ENCODE measurements at regions not wholly inside any gene's neighbourhood (a gene's known extent, or its start where the extent isn't known, plus 50 kb on each side); places are given as distances from the start of the nearest gene placed in this dataset.

- WGBS, 2 donors = 91 to 93% methylated on average over 7 of the region's 7 CpGs
- no peaks in the 10 kb centered on the region for H3K27me3 ChIP-seq
- DNase-seq = no peak
- H3K27ac ChIP-seq = no peak overlapping the region
- no peak overlapping the region for H3K4me3 ChIP-seq
- H3K36me3 ChIP-seq = no peaks in the 10 kb centered on the region
- H3K4me1 ChIP-seq = peaks cover 0 to 37% (median 30%) of the 10 kb centered on the region in 4 donors
- no peaks in the 10 kb centered on the region for H3K9me3 ChIP-seq
- intact Hi-C loops (cut with DNase I) = no loop called here
- TF ChIP-seq EP300 (IDR thresholded peaks at IDR 0.05) (no peak), POLR2AphosphoS5 (IDR thresholded peaks at IDR 0.05) (no peak), CTCF (IDR thresholded peaks at IDR 0.05) (no peak), POLR2A (IDR thresholded peaks at IDR 0.05) (no peak)
These were observed 64.3 kb upstream of the GGTA1 start for GRCh38 chr9:121563881-121564460.

- TF ChIP-seq CTCF (IDR thresholded peaks at IDR 0.05) = no peak
- no peak for TF ChIP-seq POLR2AphosphoS5 (IDR thresholded peaks at IDR 0.05)
- no peak for TF ChIP-seq EP300 (IDR thresholded peaks at IDR 0.05)
- TF ChIP-seq POLR2A (IDR thresholded peaks at IDR 0.05) = no peak
- no peaks in the 10 kb centered on the region for H3K27me3 ChIP-seq
- no peaks in the 10 kb centered on the region for H3K9me3 ChIP-seq
- intact Hi-C loops (cut with DNase I) = no loop called here
- no peaks in the 10 kb centered on the region for H3K36me3 ChIP-seq
- H3K4me1 ChIP-seq = peaks cover 0 to 41% (median 35%) of the 10 kb centered on the region in 4 donors
- H3K4me3 ChIP-seq = no peak overlapping the region
- WGBS, 2 donors = 73 to 88% methylated on average over 11 of the region's 11 CpGs
- no peak for DNase-seq
- H3K27ac ChIP-seq = peak overlapping the region in 1 of 4 donors; percentile 12
These were observed 65.0 kb upstream of the GGTA1 start for GRCh38 chr9:121564504-121565260.

GRCh38 chr9:121566481-121567465 lies 67.1 kb upstream of the GGTA1 start:
- H3K27ac ChIP-seq = peak overlapping the region; percentile 84 to 94 (median 87)
- peaks cover 0 to 60% (median 55%) of the 10 kb centered on the region in 4 donors for H3K4me1 ChIP-seq
- H3K36me3 ChIP-seq = no peaks in the 10 kb centered on the region
- no peaks in the 10 kb centered on the region for H3K27me3 ChIP-seq
- peak; percentile 87 for DNase-seq
- H3K4me3 ChIP-seq = peak overlapping the region; percentile 31 to 60 (median 51)
- intact Hi-C loops (cut with DNase I) = loop anchor here (2.0 kb wide), 1 partner anchor 32 kb away; no protein-coding TSS in a partner anchor
- H3K9me3 ChIP-seq = no peaks in the 10 kb centered on the region
- no peak for TF ChIP-seq CTCF (IDR thresholded peaks at IDR 0.05)
- TF ChIP-seq POLR2A (IDR thresholded peaks at IDR 0.05) = no peak
- no peak for TF ChIP-seq EP300 (IDR thresholded peaks at IDR 0.05)
- peak; percentile 47 to 67 (median 50) for TF ChIP-seq POLR2AphosphoS5 (IDR thresholded peaks at IDR 0.05)
- 76 to 85% methylated on average over 27 of the region's 27 CpGs for WGBS, 2 donors

GRCh38 chr9:121567500-121568342 lies 68.1 kb upstream of the GGTA1 start:
- intact Hi-C loops (cut with DNase I) = loop anchor here (2.0 kb wide), 1 partner anchor 31 kb away; no protein-coding TSS in a partner anchor
- WGBS, 2 donors = 58 to 67% methylated on average over 19 of the region's 19 CpGs
- DNase-seq = peak; percentile 77
- Histone ChIP-seq H3K27ac (peak overlapping the region; percentile 84 to 94 (median 87)), H3K9me3 (no peaks in the 10 kb centered on the region), H3K27me3 (no peaks in the 10 kb centered on the region), H3K4me1 (peaks cover 0 to 69% (median 65%) of the 10 kb centered on the region in 4 donors), H3K4me3 (peak overlapping the region; percentile 31 to 60 (median 51)), H3K36me3 (no peaks in the 10 kb centered on the region)
- TF ChIP-seq CTCF (IDR thresholded peaks at IDR 0.05) = peak in 3 of 4 experiments; percentile 16 to 31 (median 21)
- TF ChIP-seq POLR2AphosphoS5 (IDR thresholded peaks at IDR 0.05) = peak in 1 of 4 donors; percentile 16
- no peak for TF ChIP-seq EP300 (IDR thresholded peaks at IDR 0.05)

All from sigmoid colon (tissue), 6 donors.